ENCODE measurements at regions not wholly inside any gene's neighbourhood (a gene's known extent, or its start where the extent isn't known, plus 50 kb on each side); places are given as distances from the start of the nearest gene placed in this dataset.

GRCh38 chr3:187906920-187907319 lies 161.7 kb upstream of the BCL6 start:
- Histone ChIP-seq H3K36me3 (ENCODE audit: control insufficient read depth, insufficient read depth, low read length) (no peaks in the 10 kb centered on the region), H3K4me3 (ENCODE audit: low read depth, low read length) (no peak overlapping the region), H3K27me3 (ENCODE audit: control insufficient read depth, insufficient read depth, low read length) (no peaks in the 10 kb centered on the region)
- DNase-seq (ENCODE audit: low read depth) = no peak
- ChIA-PET POLR2A (no interaction called here), CTCF (interaction anchor here (0.6 to 1.3 kb wide), 3 partner anchors 166 to 1804 kb away, joined by 3 read pairs; no protein-coding TSS in a partner anchor)
- no peak for TF ChIP-seq CTCF (IDR thresholded peaks at IDR 0.05; ENCODE audit: insufficient read depth, low read depth, low read length)

- H3K36me3 ChIP-seq (ENCODE audit: control insufficient read depth, insufficient read depth, low read length) = no peaks in the 10 kb centered on the region
- no peak for DNase-seq (ENCODE audit: low read depth)
- TF ChIP-seq CTCF (IDR thresholded peaks at IDR 0.05; ENCODE audit: insufficient read depth, low read depth, low read length) = no peak
- POLR2A ChIA-PET = no interaction called here
- CTCF ChIA-PET = no interaction called here
- no peak overlapping the region for H3K4me3 ChIP-seq (ENCODE audit: low read depth, low read length)
- no peaks in the 10 kb centered on the region for H3K27me3 ChIP-seq (ENCODE audit: control insufficient read depth, insufficient read depth, low read length)
Measured at GRCh38 chr3:187909866-187910265, 164.6 kb upstream of the BCL6 start.

DNA sequence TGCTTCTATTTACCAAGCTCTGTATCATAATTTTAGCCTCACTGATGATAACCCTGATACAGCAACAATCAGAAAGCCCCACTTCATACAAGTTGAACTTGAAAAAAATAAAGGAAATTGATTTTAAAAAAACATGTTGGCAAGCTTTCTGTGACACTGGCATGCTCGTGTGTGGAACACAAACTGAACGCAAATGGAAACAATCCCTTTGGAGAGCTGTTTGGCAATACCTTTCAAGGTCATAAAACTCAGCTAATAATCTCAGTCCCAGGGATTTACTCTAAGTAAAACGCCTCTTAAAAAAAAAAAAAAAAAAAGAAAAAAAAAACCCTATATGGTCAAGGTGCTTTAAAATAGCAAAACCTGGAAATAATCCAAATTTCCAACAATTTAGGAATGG lies 166.7 kb upstream of the BCL6 start:
- no peak for TF ChIP-seq CTCF (IDR thresholded peaks at IDR 0.05; ENCODE audit: insufficient read depth, low read depth, low read length)
- H3K27me3 ChIP-seq (ENCODE audit: control insufficient read depth, insufficient read depth, low read length) = no peaks in the 10 kb centered on the region
- no peaks in the 10 kb centered on the region for H3K36me3 ChIP-seq (ENCODE audit: control insufficient read depth, insufficient read depth, low read length)
- CTCF ChIA-PET = interaction anchor here (1.0 kb wide), 1 partner anchor 9 kb away, joined by 3 read pairs; no protein-coding TSS in a partner anchor
- no peak overlapping the region for H3K4me3 ChIP-seq (ENCODE audit: low read depth, low read length)
- DNase-seq (ENCODE audit: low read depth) = no peak
- POLR2A ChIA-PET = interaction anchor here (1.0 kb wide), 1 partner anchor 37 kb away, joined by 4 read pairs; no protein-coding TSS in a partner anchor

DNA sequence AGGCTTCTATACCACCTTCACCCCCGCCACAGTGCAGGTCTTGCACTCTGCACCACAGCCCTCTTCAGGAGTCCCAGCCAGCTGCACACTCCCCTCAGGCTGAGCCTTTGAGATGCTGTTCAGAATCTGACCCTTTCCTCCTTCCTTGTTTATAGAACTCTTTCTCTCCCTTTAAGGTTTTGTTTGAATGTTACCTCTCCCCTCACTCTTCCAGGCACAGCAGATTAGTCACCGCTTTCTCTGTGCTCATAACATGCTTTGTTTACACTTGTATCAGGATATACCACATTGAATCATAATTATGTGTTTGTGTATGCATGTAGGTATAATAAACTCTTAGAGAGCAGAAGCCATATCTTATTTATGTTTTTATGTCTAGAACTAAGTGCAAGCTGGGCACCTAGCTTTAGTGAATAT lies 168.4 kb upstream of the BCL6 start:
- no peak for TF ChIP-seq CTCF (IDR thresholded peaks at IDR 0.05; ENCODE audit: insufficient read depth, low read depth, low read length)
- DNase-seq (ENCODE audit: low read depth) = no peak
- Histone ChIP-seq H3K4me3 (ENCODE audit: low read depth, low read length) (no peak overlapping the region), H3K36me3 (ENCODE audit: control insufficient read depth, insufficient read depth, low read length) (no peaks in the 10 kb centered on the region), H3K27me3 (ENCODE audit: control insufficient read depth, insufficient read depth, low read length) (no peaks in the 10 kb centered on the region)
- POLR2A ChIA-PET = no interaction called here
- CTCF ChIA-PET = interaction anchor here (1.1 to 1.2 kb wide), 2 partner anchors 15 to 25 kb away, joined by 3 to 4 read pairs; no protein-coding TSS in a partner anchor

DNA sequence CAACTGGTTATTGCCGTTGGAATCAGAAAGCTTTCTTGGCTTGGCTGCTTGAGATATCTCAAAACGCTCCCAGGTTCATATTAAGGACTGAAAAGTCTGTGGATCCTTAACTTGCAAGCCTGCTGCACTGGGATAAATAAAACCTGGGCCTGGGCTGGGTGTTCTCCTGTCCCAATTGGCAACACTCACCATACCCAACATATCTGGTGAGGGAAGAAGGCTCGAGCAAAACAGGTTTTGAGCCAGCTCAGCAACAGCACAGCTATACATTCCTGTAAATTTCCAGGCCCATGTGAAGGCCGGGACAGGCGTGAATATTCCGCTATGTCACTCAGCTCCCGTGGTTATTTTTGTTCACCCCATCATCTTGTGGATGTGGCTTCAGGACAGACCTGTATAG lies 169.0 kb upstream of the BCL6 start:
- Histone ChIP-seq H3K4me3 (ENCODE audit: low read depth, low read length) (no peak overlapping the region), H3K27me3 (ENCODE audit: control insufficient read depth, insufficient read depth, low read length) (no peaks in the 10 kb centered on the region), H3K36me3 (ENCODE audit: control insufficient read depth, insufficient read depth, low read length) (no peaks in the 10 kb centered on the region)
- TF ChIP-seq CTCF (IDR thresholded peaks at IDR 0.05; ENCODE audit: insufficient read depth, low read depth, low read length) = no peak
- ChIA-PET POLR2A (no interaction called here), CTCF (interaction anchor here (1.1 to 1.2 kb wide), 2 partner anchors 16 to 25 kb away, joined by 3 to 4 read pairs; no protein-coding TSS in a partner anchor)
- no peak for DNase-seq (ENCODE audit: low read depth)

Data from BJ (cell line).